ENCODE measurements at regions not wholly inside any gene's neighbourhood (a gene's known extent, or its start where the extent isn't known, plus 50 kb on each side); places are given as distances from the start of the nearest gene placed in this dataset.

DNA sequence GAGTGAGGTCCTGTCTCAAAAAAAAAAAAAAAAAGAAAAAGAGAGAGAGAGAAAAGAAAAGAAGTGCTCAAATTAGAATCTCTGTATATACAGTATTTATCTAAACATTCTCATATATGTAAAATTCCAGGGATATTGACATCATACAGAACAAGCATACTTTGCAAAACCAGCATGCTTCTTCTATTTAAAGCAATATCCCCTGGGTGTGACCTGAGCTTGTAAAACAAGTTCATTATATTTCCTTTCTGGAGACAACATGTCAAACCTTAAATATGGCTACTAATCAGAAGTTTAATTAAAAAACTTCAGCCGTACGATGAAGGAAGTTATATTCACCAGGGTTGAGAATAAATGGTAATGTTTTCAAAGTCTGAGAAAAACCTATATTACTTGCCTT, 175.8 kb upstream of the HMGA2 start:
- no peak overlapping the region for H3K4me3 ChIP-seq
- no peak for DNase-seq

DNA sequence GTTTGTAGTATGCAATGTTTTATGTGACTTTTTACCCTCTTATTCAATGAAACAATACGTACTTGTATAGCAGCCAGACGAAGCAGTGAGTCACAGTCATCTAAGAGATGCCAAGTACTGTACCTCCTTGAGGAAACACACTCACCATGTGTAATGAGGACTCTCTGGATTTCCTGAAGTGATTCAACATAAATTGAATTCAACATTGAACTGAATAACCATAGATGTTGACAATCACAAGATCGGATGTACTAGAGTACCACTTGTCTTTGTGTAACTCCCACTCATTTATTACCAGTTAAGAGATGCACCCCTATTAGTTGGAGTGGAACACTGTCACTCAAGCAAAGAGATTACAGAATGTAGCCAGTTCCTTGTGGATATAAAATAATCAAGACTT, 175.2 kb upstream of the HMGA2 start:
- Histone ChIP-seq H3K4me3 (no peak overlapping the region), H3K36me3 (no peaks in the 10 kb centered on the region), H3K9me3 (no peaks in the 10 kb centered on the region), H3K4me1 (peaks cover 0 to 16% (median 7%) of the 10 kb centered on the region in 4 donors), H3K27me3 (no peaks in the 10 kb centered on the region), H3K27ac (peak overlapping the region; percentile 32 to 58 (median 50))
- no peak for TF ChIP-seq POLR2A (IDR thresholded peaks at IDR 0.05)
- peak in 2 of 3 donors; percentile 37 to 68 for TF ChIP-seq POLR2AphosphoS5 (IDR thresholded peaks at IDR 0.05)
- intact Hi-C loops (cut with DNase I; ENCODE audit: low total_unique reads) = no loop called here
- peak; percentile 19 for DNase-seq
- WGBS, 2 donors (ENCODE audit: low coverage in 1 of 2) = 34 to 54% methylated on average over 2 to 3 of the region's 3 CpGs
- in situ Hi-C loops (cut with MboI; ENCODE audit: low pct_ligation_motif_present in 1 of 4, low pct_unique_long_range_greater_than_20kb in 1 of 4, low sequenced_read_pairs in 3 of 4) = no loop called here

More for the DNA sequence above, 175.8 kb upstream of the HMGA2 start:
- no peaks in the 10 kb centered on the region for H3K9me3 ChIP-seq
- no peaks in the 10 kb centered on the region for H3K36me3 ChIP-seq
- in situ Hi-C loops (cut with MboI; ENCODE audit: low pct_ligation_motif_present in 1 of 4, low pct_unique_long_range_greater_than_20kb in 1 of 4, low sequenced_read_pairs in 3 of 4) = no loop called here
- H3K4me1 ChIP-seq = peaks cover 0 to 16% (median 7%) of the 10 kb centered on the region in 4 donors
- H3K27me3 ChIP-seq = no peaks in the 10 kb centered on the region
- WGBS, 2 donors (ENCODE audit: low coverage in 1 of 2) = 17 to 72% methylated on average over 1 to 2 of the region's 2 CpGs
- no peak for TF ChIP-seq POLR2A (IDR thresholded peaks at IDR 0.05)
- no peak for TF ChIP-seq EP300 (IDR thresholded peaks at IDR 0.05; ENCODE audit: low read depth)
- TF ChIP-seq, protein P1, sequence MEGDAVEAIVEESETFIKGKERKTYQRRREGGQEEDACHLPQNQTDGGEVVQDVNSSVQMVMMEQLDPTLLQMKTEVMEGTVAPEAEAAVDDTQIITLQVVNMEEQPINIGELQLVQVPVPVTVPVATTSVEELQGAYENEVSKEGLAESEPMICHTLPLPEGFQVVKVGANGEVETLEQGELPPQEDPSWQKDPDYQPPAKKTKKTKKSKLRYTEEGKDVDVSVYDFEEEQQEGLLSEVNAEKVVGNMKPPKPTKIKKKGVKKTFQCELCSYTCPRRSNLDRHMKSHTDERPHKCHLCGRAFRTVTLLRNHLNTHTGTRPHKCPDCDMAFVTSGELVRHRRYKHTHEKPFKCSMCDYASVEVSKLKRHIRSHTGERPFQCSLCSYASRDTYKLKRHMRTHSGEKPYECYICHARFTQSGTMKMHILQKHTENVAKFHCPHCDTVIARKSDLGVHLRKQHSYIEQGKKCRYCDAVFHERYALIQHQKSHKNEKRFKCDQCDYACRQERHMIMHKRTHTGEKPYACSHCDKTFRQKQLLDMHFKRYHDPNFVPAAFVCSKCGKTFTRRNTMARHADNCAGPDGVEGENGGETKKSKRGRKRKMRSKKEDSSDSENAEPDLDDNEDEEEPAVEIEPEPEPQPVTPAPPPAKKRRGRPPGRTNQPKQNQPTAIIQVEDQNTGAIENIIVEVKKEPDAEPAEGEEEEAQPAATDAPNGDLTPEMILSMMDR (IDR thresholded peaks at IDR 0.05) = no peak
- no peak for TF ChIP-seq POLR2AphosphoS5 (IDR thresholded peaks at IDR 0.05)
- peak overlapping the region; percentile 32 to 54 (median 50) for H3K27ac ChIP-seq
- intact Hi-C loops (cut with DNase I; ENCODE audit: low total_unique reads) = no loop called here

DNA sequence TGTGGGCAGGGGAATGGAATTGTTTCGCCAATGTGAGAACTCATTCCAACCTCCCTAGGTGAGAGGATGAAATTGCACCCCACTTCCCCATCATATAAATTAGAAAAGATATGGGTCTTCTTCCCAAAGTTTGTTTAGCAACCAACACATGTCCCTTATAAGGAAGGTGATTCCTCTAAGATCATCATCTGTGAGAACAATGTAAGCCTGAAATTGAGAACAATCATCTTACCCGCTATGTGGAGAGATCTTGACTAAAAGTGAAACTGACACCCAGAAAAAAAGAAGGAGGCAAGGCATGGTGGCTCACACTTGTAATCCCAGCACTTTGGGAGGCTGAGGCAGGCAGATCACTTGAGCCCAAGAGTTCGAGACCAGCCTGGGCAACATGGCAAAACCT, 173.2 kb upstream of the HMGA2 start:
- no peak for TF ChIP-seq EP300 (IDR thresholded peaks at IDR 0.05; ENCODE audit: low read depth)
- no peak for TF ChIP-seq POLR2A (IDR thresholded peaks at IDR 0.05)
- no peak for TF ChIP-seq POLR2AphosphoS5 (IDR thresholded peaks at IDR 0.05)
- TF ChIP-seq, protein P1 (IDR thresholded peaks at IDR 0.05) = no peak
- intact Hi-C loops (cut with DNase I; ENCODE audit: low total_unique reads) = no loop called here
- Histone ChIP-seq H3K36me3 (no peaks in the 10 kb centered on the region), H3K4me1 (peaks cover 0 to 16% (median 7%) of the 10 kb centered on the region in 4 donors), H3K27ac (no peak overlapping the region), H3K4me3 (no peak overlapping the region), H3K27me3 (no peaks in the 10 kb centered on the region), H3K9me3 (no peaks in the 10 kb centered on the region)
- WGBS, 2 donors (ENCODE audit: low coverage in 1 of 2) = 83 to 94% methylated on average over 3 of the region's 3 CpGs
- in situ Hi-C loops (cut with MboI; ENCODE audit: low pct_ligation_motif_present in 1 of 4, low pct_unique_long_range_greater_than_20kb in 1 of 4, low sequenced_read_pairs in 3 of 4) = no loop called here
- no peak for DNase-seq

DNA sequence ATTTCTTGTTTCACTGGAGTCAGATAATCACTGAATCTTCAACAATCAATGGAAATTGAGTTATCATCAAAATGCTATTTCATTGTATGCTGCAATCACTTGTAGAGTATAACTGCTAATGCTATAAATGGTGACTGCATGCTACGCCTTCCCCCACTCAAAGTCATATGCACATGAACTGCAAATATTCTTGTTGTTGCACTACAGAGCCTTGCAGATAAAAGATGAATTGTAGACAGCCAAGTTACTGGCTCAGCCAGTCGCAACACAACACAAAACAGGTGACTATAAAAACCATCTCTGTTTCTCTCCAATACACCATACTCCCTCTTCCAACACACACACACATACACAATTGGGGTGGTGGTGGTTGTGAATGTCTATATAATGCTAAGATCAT, 171.0 kb upstream of the HMGA2 start:
- H3K4me3 ChIP-seq = no peak overlapping the region
- 88 to 95% methylated on average over 2 of the region's 2 CpGs for WGBS, 2 donors (ENCODE audit: low coverage in 1 of 2)
- intact Hi-C loops (cut with DNase I; ENCODE audit: low total_unique reads) = no loop called here
- no peak for DNase-seq
- no peaks in the 10 kb centered on the region for H3K27me3 ChIP-seq
- no peak overlapping the region for H3K27ac ChIP-seq
- no peak for TF ChIP-seq POLR2AphosphoS5 (IDR thresholded peaks at IDR 0.05)
- TF ChIP-seq POLR2A (IDR thresholded peaks at IDR 0.05) = no peak
- no peak for TF ChIP-seq EP300 (IDR thresholded peaks at IDR 0.05; ENCODE audit: low read depth)
- TF ChIP-seq, protein P1 (IDR thresholded peaks at IDR 0.05) = no peak
- H3K4me1 ChIP-seq = peaks cover 0 to 11% (median 4%) of the 10 kb centered on the region in 4 donors
- H3K9me3 ChIP-seq = no peaks in the 10 kb centered on the region
- in situ Hi-C loops (cut with MboI; ENCODE audit: low pct_ligation_motif_present in 1 of 4, low pct_unique_long_range_greater_than_20kb in 1 of 4, low sequenced_read_pairs in 3 of 4) = no loop called here
- H3K36me3 ChIP-seq = no peaks in the 10 kb centered on the region

Measured in transverse colon (tissue), 4 donors.